HG03135 (cell line): ENCODE measurements at regions not wholly inside any gene's neighbourhood (a gene's known extent, or its start where the extent isn't known, plus 50 kb on each side); places are given as distances from the start of the nearest gene placed in this dataset.

ENCODE experiments used
- ATAC-seq: cut with Tn5 transposase; IDR thresholded peaks from one replicate; pipeline ENCODE4 v1.9.1; 2021; ENCODE audit warnings: mild to moderate bottlenecking, moderate library complexity; ENCODE audit not compliant: unreplicated experiment

- no peak for ATAC-seq
Observed at GRCh38 chr7:32428546-32428945, 61.6 kb downstream of the LSM5 start.

GRCh38 chr7:32427769-32428291 lies 62.4 kb downstream of the LSM5 start:
- ATAC-seq = no peak

GRCh38 chr7:32416846-32417245 lies 73.3 kb downstream of the LSM5 start:
- no peak for ATAC-seq

- no peak for ATAC-seq
Observed at GRCh38 chr7:32415936-32416335, 74.2 kb downstream of the LSM5 start.

GRCh38 chr7:32415519-32415918 lies 74.7 kb downstream of the LSM5 start:
- ATAC-seq = no peak

- ATAC-seq = no peak
Observed at GRCh38 chr7:32412471-32412870, 77.7 kb downstream of the LSM5 start.

GRCh38 chr7:32410545-32410944 lies 79.6 kb downstream of the LSM5 start:
- no peak for ATAC-seq

- ATAC-seq = no peak
Observed at GRCh38 chr7:32406386-32406785, 83.8 kb downstream of the LSM5 start.

- no peak for ATAC-seq
Observed at GRCh38 chr7:32403463-32404229, 86.5 kb downstream of the LSM5 start.

- no peak for ATAC-seq
Observed at GRCh38 chr7:32400676-32401075, 89.5 kb downstream of the LSM5 start.

GRCh38 chr7:32399311-32399710 lies 90.9 kb downstream of the LSM5 start:
- no peak for ATAC-seq

GRCh38 chr7:32395168-32395567 lies 95.0 kb downstream of the LSM5 start:
- no peak for ATAC-seq

GRCh38 chr7:32393861-32394260 lies 96.3 kb downstream of the LSM5 start:
- no peak for ATAC-seq

- no peak for ATAC-seq
Observed at GRCh38 chr7:32390210-32390609, 100.0 kb downstream of the LSM5 start.

- ATAC-seq = no peak
Observed at GRCh38 chr7:32385316-32385956, 104.7 kb downstream of the LSM5 start.

GRCh38 chr7:32381024-32381601 lies 109.1 kb downstream of the LSM5 start:
- ATAC-seq = no peak

GRCh38 chr7:32379510-32380112 lies 110.6 kb downstream of the LSM5 start:
- no peak for ATAC-seq

GRCh38 chr7:32378988-32379387 lies 111.2 kb downstream of the LSM5 start:
- ATAC-seq = no peak

- no peak for ATAC-seq
Observed at GRCh38 chr7:32364581-32364980, 125.6 kb downstream of the LSM5 start.

GRCh38 chr7:32360127-32360526 lies 130.1 kb downstream of the LSM5 start:
- no peak for ATAC-seq

GRCh38 chr7:32357535-32358277 lies 132.5 kb downstream of the LSM5 start:
- no peak for ATAC-seq
